Uterus (tissue), 2 donors: ENCODE measurements at regions not wholly inside any gene's neighbourhood (a gene's known extent, or its start where the extent isn't known, plus 50 kb on each side); places are given as distances from the start of the nearest gene placed in this dataset.

Experiments
- POLR2A ChIP-seq, 2 donors: fragments of 450-650 bp; IDR thresholded peaks; one replicate each; pipeline ENCODE4 v1.6.1; 2016; ENCODE audit warnings: antibody characterized with exemption in 2 of 2, mild to moderate bottlenecking in 1 of 2, moderate library complexity in 1 of 2
- TF ChIP-seq, protein P1 (sequence below), 4 experiments: fragments of 200-600 bp in 2 of 4; fragments of 450-650 bp in 2 of 4; sonication (generic) in 2 of 4; IDR thresholded peaks; one replicate each; pipeline ENCODE4 v1.5.1; 2016 to 2019; ENCODE audit warnings: antibody characterized with exemption in 4 of 4, mild to moderate bottlenecking in 2 of 4, moderate library complexity in 1 of 4

DNA sequence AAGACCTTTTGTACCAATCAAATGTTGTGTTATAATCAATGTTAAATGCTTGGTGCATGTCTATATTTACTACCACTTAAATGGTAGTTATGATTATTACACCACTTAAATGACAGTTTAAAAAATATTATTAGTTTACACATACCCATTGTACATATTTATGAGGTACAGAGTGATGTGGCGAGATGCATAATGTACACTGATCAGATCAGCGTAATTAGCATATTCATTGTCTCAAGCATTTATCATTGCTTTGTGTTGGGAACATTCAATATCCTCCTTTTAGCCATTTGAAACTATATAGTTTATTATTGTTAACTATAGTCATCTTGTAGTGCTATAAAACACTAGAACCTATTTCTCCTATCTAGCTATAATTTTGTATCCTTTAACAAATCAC lies 434.4 kb upstream of the ACTBL2 start:
- TF ChIP-seq, protein P1, sequence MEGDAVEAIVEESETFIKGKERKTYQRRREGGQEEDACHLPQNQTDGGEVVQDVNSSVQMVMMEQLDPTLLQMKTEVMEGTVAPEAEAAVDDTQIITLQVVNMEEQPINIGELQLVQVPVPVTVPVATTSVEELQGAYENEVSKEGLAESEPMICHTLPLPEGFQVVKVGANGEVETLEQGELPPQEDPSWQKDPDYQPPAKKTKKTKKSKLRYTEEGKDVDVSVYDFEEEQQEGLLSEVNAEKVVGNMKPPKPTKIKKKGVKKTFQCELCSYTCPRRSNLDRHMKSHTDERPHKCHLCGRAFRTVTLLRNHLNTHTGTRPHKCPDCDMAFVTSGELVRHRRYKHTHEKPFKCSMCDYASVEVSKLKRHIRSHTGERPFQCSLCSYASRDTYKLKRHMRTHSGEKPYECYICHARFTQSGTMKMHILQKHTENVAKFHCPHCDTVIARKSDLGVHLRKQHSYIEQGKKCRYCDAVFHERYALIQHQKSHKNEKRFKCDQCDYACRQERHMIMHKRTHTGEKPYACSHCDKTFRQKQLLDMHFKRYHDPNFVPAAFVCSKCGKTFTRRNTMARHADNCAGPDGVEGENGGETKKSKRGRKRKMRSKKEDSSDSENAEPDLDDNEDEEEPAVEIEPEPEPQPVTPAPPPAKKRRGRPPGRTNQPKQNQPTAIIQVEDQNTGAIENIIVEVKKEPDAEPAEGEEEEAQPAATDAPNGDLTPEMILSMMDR (IDR thresholded peaks at IDR 0.05): no peak
- no peak for TF ChIP-seq POLR2A (IDR thresholded peaks at IDR 0.05)
